Adrenal gland (tissue), 9 donors: ENCODE measurements at regions not wholly inside any gene's neighbourhood (a gene's known extent, or its start where the extent isn't known, plus 50 kb on each side); places are given as distances from the start of the nearest gene placed in this dataset.

Experiments
- DNase-seq, 7 donors: peaks; one replicate each; pipeline ENCODE4 v3.0.0-alpha.2; 2019 to 2020
- H3K27ac ChIP-seq, 5 donors: fragments of 200-600 bp; sonication (generic) in 4 of 5; 1 replicate in 3 of 5; 2 replicates in 2 of 5; pipeline versions ENCODE4 v1.5.1 to v1.8.0; 2016 to 2020; ENCODE audit warnings: mild to moderate bottlenecking in 1 of 5
- H3K27me3 ChIP-seq: fragments of 200-600 bp; 2 replicates; pipeline ENCODE4 v1.8.0; 2021
- H3K36me3 ChIP-seq, 2 donors: fragments of 200-600 bp; replicated peaks in 1 of 2; 1 replicate in 1 of 2; 2 replicates in 1 of 2; pipeline versions ENCODE4 v1.5.1 to v1.8.0; 2018 to 2022
- H3K4me1 ChIP-seq, 2 donors: fragments of 200-600 bp; replicated peaks in 1 of 2; 1 replicate in 1 of 2; 2 replicates in 1 of 2; pipeline versions ENCODE4 v1.5.1 to v1.8.0; 2018 to 2021
- H3K4me3 ChIP-seq, 4 donors: fragments of 200-600 bp; sonication (generic) in 3 of 4; one replicate each; pipeline ENCODE4 v1.5.1; 2016 to 2018
- H3K9me3 ChIP-seq, 3 donors: fragments of 200-600 bp; sonication (generic) in 1 of 3; replicated peaks in 1 of 3; 1 replicate in 2 of 3; 2 replicates in 1 of 3; pipeline versions ENCODE4 v1.5.1 to v1.8.0; 2016 to 2021
- CTCF ChIP-seq, 6 experiments: fragments of 450-650 bp in 4 of 6; fragments of 200-600 bp in 2 of 6; sonication (generic) in 1 of 6; IDR thresholded peaks; 1 replicate in 5 of 6; 2 replicates in 1 of 6; pipeline versions ENCODE4 v1.5.1 to v1.8.0; 2016 to 2021; ENCODE audit warnings: antibody characterized with exemption in 6 of 6, mild to moderate bottlenecking in 2 of 6, moderate library complexity in 1 of 6
- POLR2A ChIP-seq, 2 donors: fragments of 450-650 bp; IDR thresholded peaks; one replicate each; pipeline ENCODE4 v1.6.1; 2017; ENCODE audit warnings: antibody characterized with exemption in 2 of 2, mild to moderate bottlenecking in 2 of 2, moderate library complexity in 1 of 2
- WGBS, 4 donors: extraction: QIAGEN DNeasy Blood & Tissue Kit in 2 of 4; methylation state at CpG; one replicate each; pipeline versions ENCODE4 v1.1.5 to v1.1.7; 2013 to 2017; 5-methylcytosine and 5-hydroxymethylcytosine counted together
- intact Hi-C, 2 donors: fragments of 100-400 bp; cut with DNase I; formaldehyde crosslinking; loops; one replicate each; pipeline versions ENCODE4 v1.14.1 to v1.15.0; 2022 to 2023
- donor health status: healthy with polysubstance abuse.
- donor health status: Bipolar disorder and iron deficiency.
- donor health status: DM: yes; HTN: yes; CAD: no.
- donor health status: DM: no; HTN: no; CAD: no.
- donor health status: DM: no; HTN: no; CAD: no.

- TF ChIP-seq CTCF (IDR thresholded peaks at IDR 0.05), result no peak
- TF ChIP-seq POLR2A (IDR thresholded peaks at IDR 0.05), result no peak
- Histone ChIP-seq H3K27me3 (no peaks in the 10 kb centered on the region), H3K4me3 (no peak overlapping the region), H3K27ac (no peak overlapping the region), H3K4me1 (no peaks in the 10 kb centered on the region), H3K36me3 (no peaks in the 10 kb centered on the region), H3K9me3 (no peaks in the 10 kb centered on the region)
- intact Hi-C loops, result no loop called here
- WGBS, 4 donors, result 71 to 82% (median 76%) methylated on average over 2 of the region's 2 CpGs
- no peak for DNase-seq
Observed at GRCh38 chr17:15893658-15894024, 51.3 kb upstream of the ADORA2B start.

- H3K4me3 ChIP-seq, result no peak overlapping the region
- no peaks in the 10 kb centered on the region for H3K9me3 ChIP-seq
- H3K36me3 ChIP-seq, result no peaks in the 10 kb centered on the region
- TF ChIP-seq POLR2A (IDR thresholded peaks at IDR 0.05) (no peak), CTCF (IDR thresholded peaks at IDR 0.05) (no peak)
- intact Hi-C loops, result no loop called here
- H3K27me3 ChIP-seq, result no peaks in the 10 kb centered on the region
- no peaks in the 10 kb centered on the region for H3K4me1 ChIP-seq
- WGBS, 4 donors, result 76 to 85% (median 83%) methylated on average over 5 of the region's 5 CpGs
- no peak for DNase-seq
- no peak overlapping the region for H3K27ac ChIP-seq
Observed at GRCh38 chr17:15894258-15894657, 50.7 kb upstream of the ADORA2B start.

GRCh38 chr17:15894913-15895658 is 49.8 kb upstream of the ADORA2B start:
- H3K27me3 ChIP-seq, result no peaks in the 10 kb centered on the region
- no peak for DNase-seq
- H3K36me3 ChIP-seq, result no peaks in the 10 kb centered on the region
- no peak overlapping the region for H3K27ac ChIP-seq
- no peak overlapping the region for H3K4me3 ChIP-seq
- WGBS, 4 donors, result 88 to 95% (median 94%) methylated on average over 12 of the region's 12 CpGs
- intact Hi-C loops, result no loop called here
- no peaks in the 10 kb centered on the region for H3K4me1 ChIP-seq
- H3K9me3 ChIP-seq, result no peaks in the 10 kb centered on the region
- TF ChIP-seq POLR2A (IDR thresholded peaks at IDR 0.05) (no peak), CTCF (IDR thresholded peaks at IDR 0.05) (no peak)
